Fibroblast of villous mesenchyme (primary cell): ENCODE measurements at regions not wholly inside any gene's neighbourhood (a gene's known extent, or its start where the extent isn't known, plus 50 kb on each side); places are given as distances from the start of the nearest gene placed in this dataset.
A peak's percentile ranks its signal among the peaks of the same experiment; 100 is the strongest.

ENCODE experiments used
- DNase-seq: peaks from one replicate; pipeline ENCODE4 v3.0.0-alpha.2; 2010; ENCODE audit warnings: low read depth
- H3K4me3 ChIP-seq: 2 replicates; pipeline ENCODE4 v1.5.1; 2011; ENCODE audit warnings: low read depth, mild to moderate bottlenecking, low read length
- TF ChIP-seq, protein P1 (sequence below): IDR thresholded peaks from 2 replicates; pipeline ENCODE4 v1.5.1; 2012; ENCODE audit warnings: low read depth, mild to moderate bottlenecking, low read length; ENCODE audit not compliant: insufficient read depth

GRCh38 chr5:124664287-124664686 lies 82.2 kb downstream of the ZNF608 start:
- H3K4me3 ChIP-seq, result no peak overlapping the region
- TF ChIP-seq, protein P1, sequence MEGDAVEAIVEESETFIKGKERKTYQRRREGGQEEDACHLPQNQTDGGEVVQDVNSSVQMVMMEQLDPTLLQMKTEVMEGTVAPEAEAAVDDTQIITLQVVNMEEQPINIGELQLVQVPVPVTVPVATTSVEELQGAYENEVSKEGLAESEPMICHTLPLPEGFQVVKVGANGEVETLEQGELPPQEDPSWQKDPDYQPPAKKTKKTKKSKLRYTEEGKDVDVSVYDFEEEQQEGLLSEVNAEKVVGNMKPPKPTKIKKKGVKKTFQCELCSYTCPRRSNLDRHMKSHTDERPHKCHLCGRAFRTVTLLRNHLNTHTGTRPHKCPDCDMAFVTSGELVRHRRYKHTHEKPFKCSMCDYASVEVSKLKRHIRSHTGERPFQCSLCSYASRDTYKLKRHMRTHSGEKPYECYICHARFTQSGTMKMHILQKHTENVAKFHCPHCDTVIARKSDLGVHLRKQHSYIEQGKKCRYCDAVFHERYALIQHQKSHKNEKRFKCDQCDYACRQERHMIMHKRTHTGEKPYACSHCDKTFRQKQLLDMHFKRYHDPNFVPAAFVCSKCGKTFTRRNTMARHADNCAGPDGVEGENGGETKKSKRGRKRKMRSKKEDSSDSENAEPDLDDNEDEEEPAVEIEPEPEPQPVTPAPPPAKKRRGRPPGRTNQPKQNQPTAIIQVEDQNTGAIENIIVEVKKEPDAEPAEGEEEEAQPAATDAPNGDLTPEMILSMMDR, result no peak
- no peak for DNase-seq

- TF ChIP-seq, protein P1, result no peak
- H3K4me3 ChIP-seq, result no peak overlapping the region
- no peak for DNase-seq
Measured at GRCh38 chr5:124663101-124663506, 83.3 kb downstream of the ZNF608 start.

GRCh38 chr5:124662181-124662781 lies 84.2 kb downstream of the ZNF608 start:
- H3K4me3 ChIP-seq, result no peak overlapping the region
- DNase-seq, result no peak
- TF ChIP-seq, protein P1, result no peak

DNA sequence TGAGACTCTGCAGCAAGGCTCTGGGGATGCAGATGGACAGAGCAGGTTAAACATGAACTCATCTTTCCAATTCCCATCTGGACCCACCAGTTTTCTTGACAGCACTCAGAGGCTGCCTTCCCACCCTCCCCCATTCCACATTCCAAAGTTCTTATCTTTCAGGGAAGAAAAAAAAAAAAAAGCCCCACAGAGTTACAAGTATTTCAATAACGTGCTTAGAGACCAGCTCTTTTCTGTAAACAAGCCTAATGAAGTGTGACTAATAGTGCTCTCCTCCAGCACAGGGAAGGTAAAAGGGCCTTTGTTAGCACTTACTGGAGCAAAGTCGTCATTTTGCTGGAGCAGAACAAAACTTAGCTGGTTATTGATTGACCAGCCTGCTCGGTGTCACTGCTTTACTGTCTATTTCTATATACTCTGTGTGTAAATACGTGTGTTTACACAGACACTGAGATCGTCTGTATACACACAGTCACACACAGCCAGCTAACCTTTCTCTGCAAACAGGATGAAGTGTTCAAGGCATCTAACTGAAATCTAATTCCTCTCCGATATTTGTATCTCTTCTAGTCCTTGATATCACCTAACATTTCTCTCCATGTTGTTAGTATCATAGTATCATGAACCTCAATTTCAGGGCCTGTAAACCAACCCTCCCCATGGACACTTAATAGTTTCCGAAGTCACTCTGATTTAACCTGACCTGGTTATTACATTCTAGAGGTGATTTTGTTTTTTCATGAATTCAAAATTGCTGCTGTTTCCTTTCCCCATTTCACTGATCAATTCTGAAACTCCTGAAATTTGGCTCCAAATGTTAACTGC lies 84.9 kb downstream of the ZNF608 start:
- DNase-seq, result peak; percentile 76
- TF ChIP-seq, protein P1, result no peak
- peak overlapping the region; percentile 10 for H3K4me3 ChIP-seq

GRCh38 chr5:124660229-124661093 lies 86.0 kb downstream of the ZNF608 start:
- no peak for DNase-seq
- H3K4me3 ChIP-seq, result no peak overlapping the region
- TF ChIP-seq, protein P1, result no peak

DNA sequence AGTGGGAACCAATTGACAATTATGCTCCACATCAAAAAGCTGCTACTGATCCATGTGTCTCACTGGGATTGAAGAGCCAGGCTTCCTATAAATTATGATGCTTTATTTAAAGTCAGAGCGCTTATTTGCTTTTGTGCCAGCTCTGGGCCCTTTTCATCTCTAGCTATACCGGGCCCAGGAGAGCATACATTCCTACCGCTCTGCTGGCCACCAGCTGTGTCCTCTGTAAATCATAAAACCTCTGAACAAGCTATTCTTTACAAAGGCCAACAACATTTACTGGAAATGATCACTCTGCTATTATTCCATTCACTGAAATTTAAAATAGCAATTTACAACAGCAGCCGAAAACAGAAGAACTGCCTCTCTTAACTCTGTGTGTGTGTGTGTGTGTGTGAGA lies 86.6 kb downstream of the ZNF608 start:
- no peak for DNase-seq
- H3K4me3 ChIP-seq, result no peak overlapping the region
- TF ChIP-seq, protein P1, result no peak
